ENCODE measurements at regions not wholly inside any gene's neighbourhood (a gene's known extent, or its start where the extent isn't known, plus 50 kb on each side); places are given as distances from the start of the nearest gene placed in this dataset.

GRCh38 chr5:67474597-67475238, 278.1 kb upstream of the CD180 start:
- no peaks in the 10 kb centered on the region for H3K27me3 ChIP-seq (ENCODE audit: control insufficient read depth in 2 of 2, insufficient read depth in 2 of 2, low read length in 2 of 2)
- no peak overlapping the region for H2AFZ ChIP-seq (ENCODE audit: low read depth, low read length)
- no peaks in the 10 kb centered on the region for H3K9me1 ChIP-seq (replicated peaks; ENCODE audit: control insufficient read depth, extremely low read depth, insufficient read depth, low read length)
- BruUV-seq (replicated peaks): no TSS peak
- TF ChIP-seq MYC (IDR thresholded peaks at IDR 0.05; ENCODE audit: low read depth, low read length) (no peak), POLR2A (IDR thresholded peaks at IDR 0.05; ENCODE audit: low read depth, low read length) (no peak), JUN (IDR thresholded peaks at IDR 0.05; ENCODE audit: borderline replicate concordance, insufficient read depth, insufficient read length, low read depth) (no peak), MAX (IDR thresholded peaks at IDR 0.05; ENCODE audit: insufficient read depth, insufficient read length) (no peak), EZH2 (IDR thresholded peaks at IDR 0.05; ENCODE audit: borderline replicate concordance, low read depth, low read length, severe bottlenecking) (no peak), POLR2AphosphoS5 (IDR thresholded peaks at IDR 0.05; ENCODE audit: insufficient read depth, low read depth, low read length) (no peak), FOS (IDR thresholded peaks at IDR 0.05; ENCODE audit: borderline replicate concordance, insufficient read depth, low read length) (no peak), GATA2 (IDR thresholded peaks at IDR 0.05; ENCODE audit: insufficient read depth, insufficient read length, low read depth, low read length) (no peak)
- TF ChIP-seq, protein P1, sequence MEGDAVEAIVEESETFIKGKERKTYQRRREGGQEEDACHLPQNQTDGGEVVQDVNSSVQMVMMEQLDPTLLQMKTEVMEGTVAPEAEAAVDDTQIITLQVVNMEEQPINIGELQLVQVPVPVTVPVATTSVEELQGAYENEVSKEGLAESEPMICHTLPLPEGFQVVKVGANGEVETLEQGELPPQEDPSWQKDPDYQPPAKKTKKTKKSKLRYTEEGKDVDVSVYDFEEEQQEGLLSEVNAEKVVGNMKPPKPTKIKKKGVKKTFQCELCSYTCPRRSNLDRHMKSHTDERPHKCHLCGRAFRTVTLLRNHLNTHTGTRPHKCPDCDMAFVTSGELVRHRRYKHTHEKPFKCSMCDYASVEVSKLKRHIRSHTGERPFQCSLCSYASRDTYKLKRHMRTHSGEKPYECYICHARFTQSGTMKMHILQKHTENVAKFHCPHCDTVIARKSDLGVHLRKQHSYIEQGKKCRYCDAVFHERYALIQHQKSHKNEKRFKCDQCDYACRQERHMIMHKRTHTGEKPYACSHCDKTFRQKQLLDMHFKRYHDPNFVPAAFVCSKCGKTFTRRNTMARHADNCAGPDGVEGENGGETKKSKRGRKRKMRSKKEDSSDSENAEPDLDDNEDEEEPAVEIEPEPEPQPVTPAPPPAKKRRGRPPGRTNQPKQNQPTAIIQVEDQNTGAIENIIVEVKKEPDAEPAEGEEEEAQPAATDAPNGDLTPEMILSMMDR (IDR thresholded peaks at IDR 0.05; ENCODE audit: extremely low read depth in 1 of 2, insufficient read depth in 1 of 2, low read depth in 1 of 2, low read length in 2 of 2): no peak
- DNase-seq (ENCODE audit: low read depth, low spot score) (no peak), FAIRE-seq (no peak)
- no peaks in the 10 kb centered on the region for H4K20me1 ChIP-seq (replicated peaks; ENCODE audit: control insufficient read depth, extremely low read depth, insufficient read depth, low read length)
- dilution Hi-C loops (cut with MboI; ENCODE audit: extremely low pct_ligation_motif_present, low sequenced_read_pairs) (no loop called here), intact Hi-C loops (cut with micrococcal nuclease) (no loop called here)
- H3K4me1 ChIP-seq (ENCODE audit: control insufficient read depth, extremely low read depth, insufficient read depth, low read length): no peaks in the 10 kb centered on the region
- no peak overlapping the region for H3K9ac ChIP-seq (replicated peaks; ENCODE audit: extremely low read depth, insufficient read depth, low read length)
- H3K4me3 ChIP-seq (replicated peaks in 1 of 3; ENCODE audit: insufficient read depth in 1 of 3, low read depth in 1 of 3, low read length in 3 of 3): no peak overlapping the region
- H3K79me2 ChIP-seq (ENCODE audit: control insufficient read depth, insufficient read depth, low read length): no peaks in the 10 kb centered on the region
- ChIA-PET CTCF (interaction anchor here (1.3 to 1.6 kb wide), 2 partner anchors 10 to 229 kb away, joined by 4 read pairs; no protein-coding TSS in a partner anchor), POLR2A (no interaction called here)
- H3K36me3 ChIP-seq (ENCODE audit: control insufficient read depth in 2 of 2, extremely low read depth in 1 of 2, insufficient read depth in 2 of 2, low read length in 2 of 2): no peaks in the 10 kb centered on the region
- H3K4me2 ChIP-seq (ENCODE audit: insufficient read depth, low read length): no peak overlapping the region
- H3K27ac ChIP-seq (ENCODE audit: insufficient read depth, low read depth, low read length): no peak overlapping the region
- no peaks in the 10 kb centered on the region for H3K9me3 ChIP-seq (replicated peaks; ENCODE audit: control insufficient read depth, insufficient read depth, low read length)

All from endothelial cell of umbilical vein (primary cell).